DMS153 (cell line): ENCODE measurements at regions not wholly inside any gene's neighbourhood (a gene's known extent, or its start where the extent isn't known, plus 50 kb on each side); places are given as distances from the start of the nearest gene placed in this dataset.

Source experiments
- DNase-seq: peaks from one replicate; lab custom pipeline; 2025; lab: John Stamatoyannopoulos, UW

GRCh38 chr15:94607176-94607654 is 375.9 kb downstream of the MCTP2 start:
- no peak for DNase-seq

- no peak for DNase-seq
Measured at GRCh38 chr15:94610069-94610468, 378.7 kb downstream of the MCTP2 start.

DNA sequence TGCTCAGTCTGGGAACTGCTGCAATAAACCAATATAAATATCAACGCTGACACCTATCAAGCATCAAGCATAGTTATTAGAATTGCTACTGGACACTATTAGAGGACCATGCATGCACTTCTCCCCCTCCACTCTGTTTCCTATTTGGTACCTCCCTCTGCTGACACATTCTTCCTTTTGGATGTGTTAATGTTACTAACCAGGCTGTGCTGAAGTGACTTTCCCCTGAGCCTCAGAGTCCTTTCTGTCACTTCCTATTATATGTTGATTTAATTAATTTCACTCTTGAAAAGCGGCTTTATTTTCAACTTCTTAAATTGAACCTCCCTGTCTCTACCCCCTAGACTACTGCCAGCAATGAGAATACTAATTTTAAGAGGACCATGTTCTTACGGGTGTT is 379.1 kb downstream of the MCTP2 start:
- DNase-seq, result no peak

DNA sequence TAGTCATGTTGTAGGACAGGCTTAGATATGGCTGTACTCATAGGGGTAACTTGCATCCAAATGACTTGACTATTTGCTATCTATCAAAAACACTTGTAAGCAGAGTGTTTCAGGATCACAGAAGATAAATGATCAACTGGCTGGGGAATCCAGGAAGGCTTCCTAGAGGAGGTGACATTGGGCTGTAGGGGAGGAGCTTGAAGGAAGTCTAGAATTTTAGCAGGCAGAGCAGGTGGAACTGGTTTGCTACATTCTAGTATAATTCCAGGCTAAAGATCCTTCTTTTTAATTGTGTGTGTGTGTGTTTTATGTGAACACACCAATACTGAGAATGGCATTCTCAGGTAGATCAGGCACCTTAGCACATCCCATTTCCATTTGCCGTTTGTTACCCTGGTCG is 380.3 kb downstream of the MCTP2 start:
- DNase-seq, result no peak

- DNase-seq, result no peak
Measured at GRCh38 chr15:94615688-94616087, 384.3 kb downstream of the MCTP2 start.

DNA sequence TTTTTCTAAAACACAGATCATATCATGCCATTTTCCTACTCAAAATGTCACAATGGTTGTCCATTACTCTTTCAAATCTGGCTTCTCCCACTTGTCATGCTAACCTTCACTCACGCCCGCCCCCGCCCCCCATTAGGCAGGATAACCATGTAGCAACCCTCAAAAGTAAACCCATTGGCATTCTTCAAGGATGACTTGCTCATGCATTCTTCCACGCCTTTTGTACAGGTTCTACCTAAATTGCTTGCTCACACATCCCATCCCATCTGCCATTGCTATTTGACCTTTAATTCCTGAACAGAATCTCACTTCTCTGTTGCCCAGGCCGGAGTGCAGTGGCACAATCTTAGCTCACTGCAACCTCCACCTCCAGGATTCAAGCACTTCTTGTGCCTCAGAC is 389.3 kb downstream of the MCTP2 start:
- DNase-seq, result no peak

DNA sequence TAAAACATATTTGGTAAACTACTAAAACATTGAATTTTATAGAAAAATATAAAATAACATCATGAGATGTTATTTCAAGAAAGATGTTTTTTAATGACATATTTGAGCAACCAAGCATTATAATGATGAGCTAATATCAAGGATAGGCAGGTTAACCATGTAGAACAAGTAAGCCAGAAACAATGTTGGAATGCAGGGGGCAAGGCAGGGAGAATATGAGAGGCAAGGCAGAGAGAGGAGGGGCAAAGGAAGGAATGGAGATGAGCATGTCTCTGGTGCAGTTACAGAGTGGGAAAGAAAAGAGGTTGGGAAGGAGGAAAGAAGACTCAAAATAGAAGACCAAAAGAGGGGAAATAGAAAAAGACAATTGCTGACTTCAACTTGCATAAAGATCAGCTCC is 390.4 kb downstream of the MCTP2 start:
- DNase-seq, result no peak

- DNase-seq, result no peak
Measured at GRCh38 chr15:94626949-94627348, 395.6 kb downstream of the MCTP2 start.

GRCh38 chr15:94631608-94632007 is 400.2 kb downstream of the MCTP2 start:
- DNase-seq, result no peak

DNA sequence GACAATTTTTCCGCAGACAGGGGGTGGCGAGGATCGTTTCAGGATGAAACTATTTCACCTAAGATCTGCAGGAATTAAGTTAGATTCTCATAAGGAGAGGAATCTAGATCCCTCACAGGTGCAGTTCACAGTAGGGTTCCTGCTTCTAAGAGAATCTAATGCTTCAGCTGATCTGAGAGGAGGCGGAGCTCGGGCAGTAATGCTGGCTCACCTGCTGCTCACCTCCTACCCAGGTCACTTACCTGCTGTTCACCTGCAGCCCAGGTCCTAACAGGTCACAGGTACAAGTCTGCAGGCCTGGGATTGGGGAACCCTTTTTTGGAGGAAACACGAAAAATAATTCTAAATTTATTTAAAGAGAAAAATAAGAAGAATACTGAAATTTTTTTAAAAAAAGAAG is 406.8 kb downstream of the MCTP2 start:
- DNase-seq, result no peak

DNA sequence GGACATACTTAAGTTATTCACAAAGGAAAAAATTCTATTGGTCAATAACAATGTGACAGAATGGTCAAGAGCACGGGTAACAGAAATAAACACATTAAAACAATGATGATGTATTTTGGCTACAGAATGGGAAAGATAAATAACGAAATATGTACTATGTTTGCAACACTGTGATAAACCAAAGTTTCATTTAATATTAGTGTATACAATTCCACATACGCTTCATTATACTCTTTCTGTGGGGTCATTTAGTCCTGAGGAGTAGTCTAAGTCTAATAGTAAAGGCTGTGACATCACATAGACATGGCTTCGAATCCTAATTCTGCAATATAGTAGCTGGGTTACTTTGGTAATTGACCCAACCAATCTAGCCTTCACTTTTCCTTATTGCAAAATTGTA is 408.3 kb downstream of the MCTP2 start:
- DNase-seq, result no peak

GRCh38 chr15:94644433-94644832 is 413.1 kb downstream of the MCTP2 start:
- no peak for DNase-seq

- DNase-seq, result no peak
Measured at GRCh38 chr15:94653071-94653470, 421.7 kb downstream of the MCTP2 start.

DNA sequence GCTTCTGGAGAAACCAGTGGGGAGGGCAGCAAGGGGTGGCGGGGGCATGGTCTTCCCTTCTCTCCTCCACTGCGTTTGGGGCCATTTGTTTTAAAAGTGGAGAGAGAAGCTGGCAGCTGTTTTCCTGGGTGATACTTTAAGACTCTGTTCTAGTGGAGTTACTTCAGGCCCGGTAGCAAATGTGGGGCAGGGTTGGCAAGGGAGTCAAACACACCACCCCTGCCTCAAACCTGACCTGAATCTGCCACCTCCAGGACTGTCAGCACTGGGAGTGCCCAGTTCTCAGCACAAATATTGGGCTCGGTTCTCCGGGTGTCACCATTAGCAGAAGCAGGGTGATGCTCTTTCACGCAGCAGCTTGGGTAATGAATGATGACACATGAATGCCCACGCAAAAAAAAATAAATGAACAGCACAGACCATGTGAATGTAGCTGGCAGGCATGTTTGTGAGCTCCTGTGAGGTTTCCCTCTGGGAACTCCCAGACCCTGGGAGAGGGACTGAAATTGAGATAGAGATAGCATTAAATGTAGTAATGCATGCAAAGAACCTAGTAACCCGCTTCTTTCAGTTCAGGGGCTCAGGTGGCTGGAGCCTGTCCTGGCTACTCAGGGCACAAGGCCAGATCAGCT is 424.0 kb downstream of the MCTP2 start:
- no peak for DNase-seq

- no peak for DNase-seq
Measured at GRCh38 chr15:94665676-94666441, 434.5 kb downstream of the MCTP2 start.

GRCh38 chr15:94666553-94666952 is 435.2 kb downstream of the MCTP2 start:
- no peak for DNase-seq

DNA sequence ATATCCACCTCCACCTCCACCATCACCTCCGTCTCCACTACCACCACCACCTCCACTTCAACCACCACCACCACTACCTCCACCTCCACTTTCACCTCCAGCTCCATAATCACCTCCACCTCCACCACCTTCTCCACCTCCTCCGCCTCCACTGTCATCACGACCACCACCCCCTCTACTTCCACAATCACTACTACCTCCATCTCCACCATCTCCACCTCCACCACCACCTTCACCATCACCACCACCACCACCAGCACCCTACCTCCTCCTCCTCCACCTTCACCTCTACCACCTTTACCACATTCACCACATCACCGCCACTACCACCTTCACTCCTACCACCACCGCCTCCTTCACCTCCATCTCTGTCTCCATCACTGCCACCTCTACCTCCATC is 435.7 kb downstream of the MCTP2 start:
- no peak for DNase-seq

DNA sequence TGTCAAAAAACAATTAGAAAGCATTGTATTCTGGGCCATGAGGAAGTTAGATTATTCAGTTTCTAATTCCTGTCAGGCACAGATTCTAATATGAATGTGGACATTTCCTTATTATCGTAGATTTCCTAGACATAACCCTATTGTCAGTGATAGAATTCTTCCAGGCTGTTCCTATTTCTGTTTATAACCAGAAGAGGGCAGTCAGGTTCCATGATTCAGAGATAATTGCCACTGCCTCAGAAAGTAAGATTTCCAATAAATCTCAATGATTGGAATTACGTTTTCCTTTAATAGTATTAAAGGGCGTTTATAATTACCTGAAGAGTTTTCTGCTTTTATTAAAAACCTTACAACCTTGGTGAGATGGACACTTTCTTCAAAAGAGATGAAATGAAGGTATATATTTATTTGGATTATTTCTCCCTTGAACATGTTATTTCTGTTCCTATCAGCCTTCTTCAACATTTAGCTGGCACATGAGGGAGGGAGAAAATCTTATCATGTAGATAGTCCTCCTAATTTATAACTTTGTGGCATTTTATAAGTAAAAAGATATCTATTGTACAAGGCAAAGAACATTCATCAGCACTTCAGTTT is 439.2 kb downstream of the MCTP2 start:
- DNase-seq, result no peak

- no peak for DNase-seq
Measured at GRCh38 chr15:94671858-94672532, 440.6 kb downstream of the MCTP2 start.

- DNase-seq, result no peak
Measured at GRCh38 chr15:94673801-94674200, 442.4 kb downstream of the MCTP2 start.

GRCh38 chr15:94674296-94674695 is 442.9 kb downstream of the MCTP2 start:
- DNase-seq, result no peak

DNA sequence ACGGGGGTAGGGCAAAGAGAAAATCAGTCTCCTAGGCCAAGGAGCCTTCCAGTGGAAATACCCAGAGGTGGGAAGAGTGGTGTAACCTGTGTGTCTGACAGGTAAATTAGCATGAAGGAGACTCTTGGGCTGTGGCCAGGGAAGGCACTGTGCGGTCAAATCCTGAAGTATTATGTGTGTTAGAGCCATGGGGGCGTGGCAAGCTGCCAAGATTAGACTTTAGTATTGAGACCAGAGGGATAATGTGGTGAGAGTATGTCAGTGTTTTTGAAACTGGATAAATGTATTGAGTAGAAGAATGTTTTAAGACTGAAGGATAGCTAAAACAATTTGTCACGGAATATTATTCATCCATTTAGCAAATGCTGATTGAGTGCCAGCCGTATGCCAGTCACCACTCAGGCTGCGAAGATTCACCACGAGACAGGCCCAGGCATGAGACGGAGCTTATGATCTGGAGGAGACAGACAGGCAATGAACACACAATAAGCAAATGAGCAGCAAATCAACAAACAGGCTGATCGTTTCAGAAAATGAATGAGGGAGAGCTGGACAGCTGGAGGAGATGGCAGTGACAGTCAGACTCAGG is 445.9 kb downstream of the MCTP2 start:
- DNase-seq, result peak; percentile 33
